Peyer's patch (tissue), 4 donors: ENCODE measurements at regions not wholly inside any gene's neighbourhood (a gene's known extent, or its start where the extent isn't known, plus 50 kb on each side); places are given as distances from the start of the nearest gene placed in this dataset.

ENCODE experiments used
- POLR2A ChIP-seq, 2 donors: fragments of 450-650 bp; IDR thresholded peaks; one replicate each; pipeline ENCODE4 v1.5.1; 2017; ENCODE audit warnings: antibody characterized with exemption in 2 of 2, mild to moderate bottlenecking in 2 of 2, moderate library complexity in 2 of 2
- TF ChIP-seq, protein P1 (sequence below), 6 experiments: fragments of 450-650 bp in 4 of 6; fragments of 200-600 bp in 2 of 6; sonication (generic) in 1 of 6; IDR thresholded peaks; one replicate each; pipeline ENCODE4 v1.5.1; 2017 to 2019; ENCODE audit warnings: antibody characterized with exemption in 6 of 6, mild to moderate bottlenecking in 3 of 6, moderate library complexity in 1 of 6

DNA sequence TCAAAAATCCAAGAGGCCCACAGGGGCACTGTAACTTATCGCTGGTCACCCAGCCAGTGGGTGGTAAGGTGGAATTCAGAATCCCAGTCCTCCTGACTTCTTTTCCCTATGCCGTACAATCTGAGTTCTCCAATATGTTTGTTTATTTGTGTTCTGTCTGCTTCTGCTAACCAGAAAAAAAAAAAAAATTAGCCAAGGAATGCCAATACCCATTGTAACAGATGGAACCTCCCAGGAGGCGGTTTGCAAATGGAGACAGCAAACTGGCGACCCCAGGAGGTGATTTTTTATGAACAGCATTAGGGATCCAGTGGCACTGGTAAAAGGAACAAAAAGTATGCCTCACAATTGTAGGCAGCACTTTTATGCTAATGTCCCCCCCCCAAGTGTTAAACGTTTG is 189.0 kb upstream of the FGGY start:
- TF ChIP-seq, protein P1, sequence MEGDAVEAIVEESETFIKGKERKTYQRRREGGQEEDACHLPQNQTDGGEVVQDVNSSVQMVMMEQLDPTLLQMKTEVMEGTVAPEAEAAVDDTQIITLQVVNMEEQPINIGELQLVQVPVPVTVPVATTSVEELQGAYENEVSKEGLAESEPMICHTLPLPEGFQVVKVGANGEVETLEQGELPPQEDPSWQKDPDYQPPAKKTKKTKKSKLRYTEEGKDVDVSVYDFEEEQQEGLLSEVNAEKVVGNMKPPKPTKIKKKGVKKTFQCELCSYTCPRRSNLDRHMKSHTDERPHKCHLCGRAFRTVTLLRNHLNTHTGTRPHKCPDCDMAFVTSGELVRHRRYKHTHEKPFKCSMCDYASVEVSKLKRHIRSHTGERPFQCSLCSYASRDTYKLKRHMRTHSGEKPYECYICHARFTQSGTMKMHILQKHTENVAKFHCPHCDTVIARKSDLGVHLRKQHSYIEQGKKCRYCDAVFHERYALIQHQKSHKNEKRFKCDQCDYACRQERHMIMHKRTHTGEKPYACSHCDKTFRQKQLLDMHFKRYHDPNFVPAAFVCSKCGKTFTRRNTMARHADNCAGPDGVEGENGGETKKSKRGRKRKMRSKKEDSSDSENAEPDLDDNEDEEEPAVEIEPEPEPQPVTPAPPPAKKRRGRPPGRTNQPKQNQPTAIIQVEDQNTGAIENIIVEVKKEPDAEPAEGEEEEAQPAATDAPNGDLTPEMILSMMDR (IDR thresholded peaks at IDR 0.05): no peak
- no peak for TF ChIP-seq POLR2A (IDR thresholded peaks at IDR 0.05)
